HFF-Myc (cell line): ENCODE measurements at regions not wholly inside any gene's neighbourhood (a gene's known extent, or its start where the extent isn't known, plus 50 kb on each side); places are given as distances from the start of the nearest gene placed in this dataset.

Experiments
- DNase-seq: peaks from one replicate; pipeline ENCODE4 v3.0.0-alpha.2; 2011; ENCODE audit warnings: low read depth; ENCODE audit errors: extremely low read depth
- H3K4me3 ChIP-seq: replicated peaks from 2 replicates; pipeline ENCODE4 v1.5.1; 2011; ENCODE audit warnings: low read depth, mild to moderate bottlenecking, control low read depth, low read length
- TF ChIP-seq, protein P1 (sequence below): IDR thresholded peaks from 2 replicates; pipeline ENCODE4 v1.5.1; 2012; ENCODE audit warnings: mild to moderate bottlenecking, low read depth, low read length, control low read depth; ENCODE audit errors: missing control alignments

GRCh38 chr4:8672486-8672885, 79.9 kb downstream of the CPZ start:
- H3K4me3 ChIP-seq: no peak overlapping the region
- no peak for DNase-seq
- TF ChIP-seq, protein P1, sequence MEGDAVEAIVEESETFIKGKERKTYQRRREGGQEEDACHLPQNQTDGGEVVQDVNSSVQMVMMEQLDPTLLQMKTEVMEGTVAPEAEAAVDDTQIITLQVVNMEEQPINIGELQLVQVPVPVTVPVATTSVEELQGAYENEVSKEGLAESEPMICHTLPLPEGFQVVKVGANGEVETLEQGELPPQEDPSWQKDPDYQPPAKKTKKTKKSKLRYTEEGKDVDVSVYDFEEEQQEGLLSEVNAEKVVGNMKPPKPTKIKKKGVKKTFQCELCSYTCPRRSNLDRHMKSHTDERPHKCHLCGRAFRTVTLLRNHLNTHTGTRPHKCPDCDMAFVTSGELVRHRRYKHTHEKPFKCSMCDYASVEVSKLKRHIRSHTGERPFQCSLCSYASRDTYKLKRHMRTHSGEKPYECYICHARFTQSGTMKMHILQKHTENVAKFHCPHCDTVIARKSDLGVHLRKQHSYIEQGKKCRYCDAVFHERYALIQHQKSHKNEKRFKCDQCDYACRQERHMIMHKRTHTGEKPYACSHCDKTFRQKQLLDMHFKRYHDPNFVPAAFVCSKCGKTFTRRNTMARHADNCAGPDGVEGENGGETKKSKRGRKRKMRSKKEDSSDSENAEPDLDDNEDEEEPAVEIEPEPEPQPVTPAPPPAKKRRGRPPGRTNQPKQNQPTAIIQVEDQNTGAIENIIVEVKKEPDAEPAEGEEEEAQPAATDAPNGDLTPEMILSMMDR: no peak

DNA sequence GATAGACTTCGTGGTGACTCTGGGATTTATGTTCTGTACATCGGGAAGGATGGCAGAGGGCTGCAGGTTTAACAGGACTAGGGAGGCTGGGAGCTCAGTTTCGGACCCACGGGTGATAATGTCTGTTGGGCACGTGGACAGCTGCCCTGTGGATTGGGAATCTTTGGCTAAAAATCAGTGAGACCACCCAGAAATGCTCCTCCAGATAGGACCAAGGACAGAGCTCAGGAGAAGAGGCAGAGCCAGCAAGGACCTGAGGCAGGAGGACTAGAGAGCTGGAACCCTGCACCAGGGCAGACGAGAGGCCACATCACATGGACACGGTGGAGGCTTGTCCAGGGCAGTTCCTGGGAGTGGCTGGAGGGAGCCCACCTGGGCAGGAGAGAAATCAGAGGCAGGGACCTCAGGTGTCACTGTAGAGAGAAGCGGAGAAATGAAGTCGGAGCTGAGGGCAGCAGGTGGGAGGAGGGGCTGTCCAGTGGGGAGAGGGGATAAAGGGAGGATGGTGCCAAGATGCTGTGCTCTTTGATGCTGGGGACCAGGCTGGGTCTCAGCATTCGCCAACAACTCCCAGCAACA, 79.2 kb downstream of the CPZ start:
- no peak for DNase-seq
- TF ChIP-seq, protein P1: no peak
- H3K4me3 ChIP-seq: no peak overlapping the region
